NOMO-1 (cell line): ENCODE measurements at regions not wholly inside any gene's neighbourhood (a gene's known extent, or its start where the extent isn't known, plus 50 kb on each side); places are given as distances from the start of the nearest gene placed in this dataset.

Experiments
- DNase-seq, 2 experiments: peaks; one replicate each; lab custom pipeline; 2025; ENCODE audit not compliant: unreplicated experiment in 2 of 2; lab: John Stamatoyannopoulos, UW

- no peak for DNase-seq
These were observed 1103.5 kb upstream of the ADGRL3 start for GRCh38 chr4:60096676-60097075.

- no peak for DNase-seq
These were observed 1083.5 kb upstream of the ADGRL3 start for GRCh38 chr4:60116592-60116991.

DNA sequence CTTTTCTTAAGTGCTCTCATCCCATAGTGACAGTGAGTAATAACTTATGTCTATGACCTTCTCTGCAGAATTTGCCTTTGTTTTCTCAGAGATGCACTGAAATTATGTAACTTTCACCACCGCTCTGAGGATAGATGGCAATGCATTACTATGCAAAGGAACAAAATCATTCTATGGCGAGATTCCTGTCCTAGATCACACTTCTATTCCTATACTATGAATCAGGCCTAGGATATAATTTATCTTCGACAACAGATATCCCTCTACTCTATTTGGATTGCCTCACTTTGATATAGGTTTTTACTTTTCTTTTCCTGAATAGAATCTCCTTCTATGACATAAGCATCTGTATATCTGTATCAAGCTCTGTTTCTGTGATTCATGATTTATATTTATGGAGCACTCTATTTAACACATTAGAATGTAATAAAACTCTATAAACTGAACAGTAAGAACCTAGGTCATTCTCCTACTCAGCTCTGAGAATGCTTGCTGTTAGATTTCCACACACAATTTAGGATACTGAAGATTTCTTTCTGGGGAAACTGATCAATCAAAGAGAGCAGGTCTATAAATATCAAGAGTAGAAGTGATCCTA, 1082.3 kb upstream of the ADGRL3 start:
- DNase-seq = no peak

GRCh38 chr4:60122820-60123219, 1077.3 kb upstream of the ADGRL3 start:
- DNase-seq = no peak

GRCh38 chr4:60128888-60129287, 1071.2 kb upstream of the ADGRL3 start:
- DNase-seq = no peak

DNA sequence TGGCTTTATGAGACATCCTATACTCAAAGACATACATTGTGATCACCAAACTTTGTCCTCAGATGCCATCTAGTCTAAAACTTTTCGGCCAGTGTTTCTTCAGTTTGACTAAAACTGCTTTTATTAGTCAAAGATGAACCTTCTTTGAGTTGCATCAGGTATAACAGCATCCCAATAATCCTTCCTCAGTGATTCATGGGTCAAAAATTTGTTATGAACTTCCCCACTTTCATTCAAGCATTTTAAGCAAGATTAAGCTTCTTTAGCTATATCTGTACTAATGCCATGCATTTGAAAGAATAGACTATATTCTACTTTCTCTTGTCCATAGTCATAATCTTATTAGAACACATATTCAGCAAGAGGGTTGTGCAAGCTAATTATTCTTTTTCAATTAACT, 1070.4 kb upstream of the ADGRL3 start:
- no peak for DNase-seq

DNA sequence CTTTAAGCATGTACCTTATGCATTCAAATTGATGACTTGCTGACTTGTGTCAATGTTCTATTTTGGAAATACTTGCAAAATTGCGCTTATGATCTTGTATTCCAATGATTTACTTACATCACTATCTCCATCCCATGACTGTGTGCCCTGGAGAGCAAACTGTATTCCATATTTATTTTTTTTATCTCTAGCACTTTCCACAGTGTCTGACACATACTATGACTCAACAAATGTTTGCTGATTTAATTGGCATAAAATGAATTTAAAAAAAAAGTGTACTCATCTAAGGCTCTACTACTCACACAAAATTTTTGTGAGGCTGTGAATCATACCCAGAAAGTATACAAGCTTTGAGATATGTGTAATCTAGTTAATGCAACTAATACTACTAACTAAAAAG, 1066.8 kb upstream of the ADGRL3 start:
- no peak for DNase-seq

DNA sequence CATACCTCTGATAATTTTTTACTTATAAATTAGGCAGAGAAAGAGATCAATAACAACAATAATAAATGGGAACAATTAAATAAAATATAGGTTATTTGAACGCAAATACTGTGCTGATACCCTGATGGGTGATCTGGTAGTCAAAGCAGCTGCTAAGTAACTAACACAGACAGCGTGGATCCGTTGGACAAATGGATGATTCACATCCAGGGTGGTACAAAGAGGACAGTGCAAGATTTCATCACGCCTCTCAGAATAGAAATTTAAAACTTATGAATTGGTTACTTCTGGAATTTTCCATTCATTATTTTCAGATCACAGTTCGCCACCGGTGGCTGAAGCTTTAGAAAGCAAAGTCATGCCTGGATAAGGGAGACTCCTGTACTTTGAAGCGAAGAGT, 1066.0 kb upstream of the ADGRL3 start:
- no peak for DNase-seq

DNA sequence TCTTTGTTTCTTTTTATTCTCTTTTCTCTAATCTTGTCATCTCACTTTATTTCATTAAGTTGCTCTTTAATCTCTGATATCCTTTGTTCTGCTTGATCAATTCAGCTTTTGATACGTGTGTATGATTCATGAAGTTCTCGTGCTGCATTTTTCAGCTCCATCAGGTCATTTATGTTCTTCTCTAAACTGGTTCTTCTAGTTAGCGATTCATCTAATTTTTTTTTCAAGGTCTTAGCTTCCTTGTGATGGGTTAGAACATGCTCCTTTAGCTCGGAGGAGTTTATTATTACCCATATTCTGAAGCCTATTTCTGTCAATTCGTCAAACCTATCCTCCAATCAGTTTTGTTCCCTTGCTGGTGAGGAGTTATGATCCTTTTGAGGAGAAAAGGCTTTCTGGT, 1045.0 kb upstream of the ADGRL3 start:
- no peak for DNase-seq

DNA sequence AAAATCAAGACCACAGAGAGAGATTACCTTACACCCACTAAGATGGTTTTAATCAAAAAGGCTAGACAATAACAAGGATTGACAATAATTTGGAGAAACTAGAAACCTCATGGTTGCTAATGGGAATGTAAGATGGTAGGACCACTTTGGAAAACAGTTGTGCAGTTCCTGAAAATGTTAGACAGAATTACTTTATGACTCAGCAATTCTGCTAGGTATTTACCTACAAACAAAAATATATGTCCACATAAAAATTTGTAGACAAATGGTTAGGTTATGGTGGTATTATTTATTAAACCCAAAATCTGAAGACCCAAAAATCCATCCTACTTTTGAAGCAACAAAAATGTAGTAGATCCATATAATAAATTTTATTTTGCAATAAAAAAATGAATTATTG, 1027.0 kb upstream of the ADGRL3 start:
- no peak for DNase-seq

DNA sequence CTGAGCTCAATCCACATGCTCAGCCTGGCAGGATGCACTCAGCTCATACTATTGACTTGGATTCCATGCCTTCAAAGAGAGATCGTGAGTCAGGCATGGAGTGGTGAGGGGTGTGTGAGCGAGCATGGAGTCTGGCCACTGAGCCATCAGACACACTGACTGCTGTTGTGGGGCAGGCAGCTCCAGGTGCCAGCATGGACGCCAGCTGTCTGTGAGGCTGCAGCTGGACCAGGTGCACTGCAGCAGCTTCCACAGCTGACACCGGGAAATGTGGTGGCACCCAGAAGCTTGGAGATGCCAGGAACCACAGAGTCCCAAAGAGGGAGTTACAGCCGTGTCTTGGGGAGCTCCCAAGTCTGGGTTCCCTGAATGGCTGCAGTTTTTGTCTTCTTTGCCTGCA, 1026.4 kb upstream of the ADGRL3 start:
- DNase-seq = no peak

DNA sequence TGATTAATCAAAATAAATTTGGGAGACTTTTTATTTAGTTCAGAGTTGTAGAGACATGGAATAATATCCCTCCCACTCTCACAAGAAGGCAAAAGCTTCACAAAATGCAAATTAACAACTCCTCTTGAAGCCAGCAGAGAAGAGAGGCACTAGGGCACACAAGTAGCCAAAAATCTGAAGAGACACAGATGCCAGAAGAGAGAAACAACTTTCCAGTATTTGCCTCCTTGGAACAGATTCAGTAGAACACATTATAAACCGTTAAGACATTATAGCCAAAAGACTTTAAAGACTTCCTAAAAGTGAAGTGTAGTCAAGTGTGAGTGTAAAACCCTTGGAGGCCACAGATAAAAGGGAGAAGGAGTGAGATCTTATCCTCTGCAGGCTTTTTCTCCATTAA, 1024.9 kb upstream of the ADGRL3 start:
- no peak for DNase-seq

GRCh38 chr4:60187428-60187827, 1012.7 kb upstream of the ADGRL3 start:
- no peak for DNase-seq

- DNase-seq = no peak
These were observed 1010.8 kb upstream of the ADGRL3 start for GRCh38 chr4:60189286-60189685.

- no peak for DNase-seq
These were observed 1005.9 kb upstream of the ADGRL3 start for GRCh38 chr4:60194214-60194613.

DNA sequence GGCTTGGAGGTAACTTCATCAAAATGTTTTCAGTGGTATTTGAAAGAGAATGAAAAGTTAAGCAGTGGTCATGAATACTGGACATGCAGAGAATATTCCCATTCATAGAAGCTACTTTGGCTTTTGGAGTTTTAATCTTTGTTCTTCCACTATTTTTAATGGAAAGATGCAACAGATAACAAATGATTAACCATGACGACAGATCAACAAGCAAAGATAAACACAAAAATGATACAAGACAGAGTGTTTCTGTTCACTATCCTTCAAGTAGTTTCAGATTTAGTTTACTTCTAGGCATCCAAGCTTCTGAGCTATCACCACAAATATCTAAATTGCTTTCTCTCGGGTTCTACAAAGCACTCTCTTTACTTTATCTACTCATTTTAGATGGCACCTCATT, 1004.9 kb upstream of the ADGRL3 start:
- DNase-seq = no peak

GRCh38 chr4:60201052-60201673, 999.0 kb upstream of the ADGRL3 start:
- peak; percentile 12 to 41 for DNase-seq

GRCh38 chr4:60209588-60209987, 990.5 kb upstream of the ADGRL3 start:
- no peak for DNase-seq

DNA sequence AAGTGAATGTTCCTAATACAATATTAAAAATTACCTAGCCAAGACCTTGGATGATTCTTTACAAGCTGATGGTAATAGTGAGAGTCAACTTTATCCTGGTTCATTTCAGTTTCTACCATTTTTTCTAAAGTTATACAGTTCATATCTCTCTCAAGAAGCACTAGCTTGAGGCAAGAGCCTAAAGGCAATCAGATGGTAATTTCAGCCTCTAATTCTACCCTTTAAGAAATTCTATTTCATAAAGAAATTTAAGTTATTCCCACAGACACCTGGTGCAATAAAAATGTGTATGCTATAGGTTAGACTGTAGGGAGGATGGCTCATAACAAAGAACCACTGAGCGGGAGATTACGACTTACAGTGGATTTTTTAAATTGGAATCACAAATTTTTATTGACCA, 984.2 kb upstream of the ADGRL3 start:
- no peak for DNase-seq

- DNase-seq = no peak
These were observed 983.4 kb upstream of the ADGRL3 start for GRCh38 chr4:60216752-60217151.

- no peak for DNase-seq
These were observed 978.3 kb upstream of the ADGRL3 start for GRCh38 chr4:60221866-60222265.

GRCh38 chr4:60223208-60223923, 976.8 kb upstream of the ADGRL3 start:
- no peak for DNase-seq
